Tibial nerve (tissue), 4 donors: ENCODE measurements at regions not wholly inside any gene's neighbourhood (a gene's known extent, or its start where the extent isn't known, plus 50 kb on each side); places are given as distances from the start of the nearest gene placed in this dataset.
A peak's percentile ranks its signal among the peaks of the same experiment; 100 is the strongest.

Source experiments
- DNase-seq, 2 donors: peaks; one replicate each; pipeline ENCODE4 v3.0.0-alpha.2; 2019; ENCODE audit warnings: low spot score in 2 of 2
- H3K27ac ChIP-seq, 4 donors: fragments of 200-600 bp; sonication (generic) in 3 of 4; one replicate each; pipeline ENCODE4 v1.5.1; 2017 to 2019; ENCODE audit warnings: mild to moderate bottlenecking in 1 of 4
- H3K27me3 ChIP-seq, 2 donors: fragments of 200-600 bp; sonication (generic) in 1 of 2; one replicate each; pipeline versions ENCODE4 v1.5.1 to v1.6.0; 2017 to 2019
- H3K36me3 ChIP-seq, 3 donors: fragments of 200-600 bp; sonication (generic); one replicate each; pipeline ENCODE4 v1.5.1; 2018 to 2019
- H3K4me1 ChIP-seq, 4 donors: fragments of 200-600 bp; sonication (generic) in 3 of 4; one replicate each; pipeline ENCODE4 v1.5.1; 2017 to 2019
- H3K4me3 ChIP-seq, 4 donors: fragments of 200-600 bp; sonication (generic) in 3 of 4; one replicate each; pipeline ENCODE4 v1.5.1; 2017 to 2019; ENCODE audit warnings: mild to moderate bottlenecking in 1 of 4, moderate library complexity in 1 of 4
- H3K9me3 ChIP-seq, 4 donors: fragments of 200-600 bp; sonication (generic) in 3 of 4; one replicate each; pipeline ENCODE4 v1.5.1; 2017 to 2019
- CTCF ChIP-seq, 5 experiments: fragments of 200-600 bp in 3 of 5; fragments of 450-650 bp in 2 of 5; sonication (generic) in 3 of 5; IDR thresholded peaks; one replicate each; pipeline ENCODE4 v1.5.1; 2016 to 2019; ENCODE audit warnings: antibody characterized with exemption in 5 of 5, mild to moderate bottlenecking in 3 of 5, moderate library complexity in 2 of 5
- EP300 ChIP-seq, 2 donors: sonication (generic); formaldehyde crosslinking; IDR thresholded peaks; one replicate each; pipeline ENCODE4 v1.6.1; 2017; ENCODE audit warnings: antibody characterized with exemption in 2 of 2, mild to moderate bottlenecking in 1 of 2
- POLR2A ChIP-seq, 2 donors: fragments of 450-650 bp; IDR thresholded peaks; one replicate each; pipeline ENCODE4 v1.6.1; 2017; ENCODE audit warnings: antibody characterized with exemption in 2 of 2, mild to moderate bottlenecking in 2 of 2, moderate library complexity in 2 of 2
- WGBS, 2 donors: methylation state at CpG; one replicate each; pipeline ENCODE4 v1.1.5; 2018; 5-methylcytosine and 5-hydroxymethylcytosine counted together

GRCh38 chr5:142397178-142397577, 72.4 kb upstream of the SPRY4 start:
- TF ChIP-seq EP300 (IDR thresholded peaks at IDR 0.05): no peak
- TF ChIP-seq POLR2A (IDR thresholded peaks at IDR 0.05): no peak
- no peak for TF ChIP-seq CTCF (IDR thresholded peaks at IDR 0.05)
- WGBS, 2 donors: 93 to 95% methylated on average over 3 of the region's 3 CpGs
- no peaks in the 10 kb centered on the region for H3K36me3 ChIP-seq

DNA sequence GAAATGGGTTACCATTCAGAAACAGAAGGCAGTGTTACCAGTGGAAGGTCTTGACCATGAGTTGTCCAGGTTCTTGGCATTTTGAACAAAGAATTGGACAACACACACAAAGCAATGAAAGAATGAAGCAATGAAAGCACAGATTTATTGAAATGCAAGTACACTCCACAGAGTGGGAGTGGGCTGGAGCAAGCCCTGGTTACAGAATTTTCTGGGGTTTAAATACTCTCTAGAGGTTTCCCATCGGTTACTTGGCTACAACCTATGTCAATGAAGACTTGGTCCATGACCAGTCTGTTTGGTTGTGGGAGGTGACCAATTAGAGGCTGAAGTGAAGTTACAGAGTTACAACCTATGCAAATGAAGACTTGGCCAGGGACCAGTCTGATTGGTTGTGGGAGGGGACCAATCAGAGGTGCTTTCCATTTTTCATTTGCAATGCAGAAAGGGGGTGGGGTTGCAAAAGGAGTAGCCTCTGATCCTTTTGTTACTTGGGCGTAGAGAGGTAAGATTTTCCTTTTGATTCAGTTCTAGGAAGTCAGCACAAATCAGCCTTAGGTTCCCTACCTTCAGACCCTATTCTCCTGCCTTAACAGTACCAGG, 71.7 kb upstream of the SPRY4 start:
- H3K4me1 ChIP-seq: no peaks in the 10 kb centered on the region
- no peaks in the 10 kb centered on the region for H3K36me3 ChIP-seq
- H3K27me3 ChIP-seq: no peaks in the 10 kb centered on the region
- TF ChIP-seq POLR2A (IDR thresholded peaks at IDR 0.05): no peak
- TF ChIP-seq CTCF (IDR thresholded peaks at IDR 0.05): no peak
- TF ChIP-seq EP300 (IDR thresholded peaks at IDR 0.05): no peak
- DNase-seq: no peak
- peaks cover 0 to 18% (median 0%) of the 10 kb centered on the region in 4 donors for H3K9me3 ChIP-seq
- H3K27ac ChIP-seq: no peak overlapping the region
- 91 to 93% methylated on average over 2 of the region's 2 CpGs for WGBS, 2 donors
- H3K4me3 ChIP-seq: no peak overlapping the region

More at GRCh38 chr5:142397178-142397577, 72.4 kb upstream of the SPRY4 start:
- Histone ChIP-seq H3K9me3 (peaks cover 0 to 18% (median 0%) of the 10 kb centered on the region in 4 donors), H3K4me1 (no peaks in the 10 kb centered on the region), H3K27me3 (no peaks in the 10 kb centered on the region), H3K27ac (no peak overlapping the region), H3K4me3 (no peak overlapping the region)
- no peak for DNase-seq

- 88 to 91% methylated on average over 4 of the region's 4 CpGs for WGBS, 2 donors
- peaks cover 0 to 18% (median 0%) of the 10 kb centered on the region in 4 donors for H3K9me3 ChIP-seq
- TF ChIP-seq CTCF (IDR thresholded peaks at IDR 0.05): no peak
- TF ChIP-seq POLR2A (IDR thresholded peaks at IDR 0.05): no peak
- TF ChIP-seq EP300 (IDR thresholded peaks at IDR 0.05): no peak
- peaks cover 0 to 3% (median under 1%) of the 10 kb centered on the region in 4 donors for H3K4me1 ChIP-seq
- H3K27me3 ChIP-seq: no peaks in the 10 kb centered on the region
- H3K36me3 ChIP-seq: no peaks in the 10 kb centered on the region
- no peak for DNase-seq
- no peak overlapping the region for H3K27ac ChIP-seq
- H3K4me3 ChIP-seq: no peak overlapping the region
Measured at GRCh38 chr5:142395334-142395733, 70.5 kb upstream of the SPRY4 start.

DNA sequence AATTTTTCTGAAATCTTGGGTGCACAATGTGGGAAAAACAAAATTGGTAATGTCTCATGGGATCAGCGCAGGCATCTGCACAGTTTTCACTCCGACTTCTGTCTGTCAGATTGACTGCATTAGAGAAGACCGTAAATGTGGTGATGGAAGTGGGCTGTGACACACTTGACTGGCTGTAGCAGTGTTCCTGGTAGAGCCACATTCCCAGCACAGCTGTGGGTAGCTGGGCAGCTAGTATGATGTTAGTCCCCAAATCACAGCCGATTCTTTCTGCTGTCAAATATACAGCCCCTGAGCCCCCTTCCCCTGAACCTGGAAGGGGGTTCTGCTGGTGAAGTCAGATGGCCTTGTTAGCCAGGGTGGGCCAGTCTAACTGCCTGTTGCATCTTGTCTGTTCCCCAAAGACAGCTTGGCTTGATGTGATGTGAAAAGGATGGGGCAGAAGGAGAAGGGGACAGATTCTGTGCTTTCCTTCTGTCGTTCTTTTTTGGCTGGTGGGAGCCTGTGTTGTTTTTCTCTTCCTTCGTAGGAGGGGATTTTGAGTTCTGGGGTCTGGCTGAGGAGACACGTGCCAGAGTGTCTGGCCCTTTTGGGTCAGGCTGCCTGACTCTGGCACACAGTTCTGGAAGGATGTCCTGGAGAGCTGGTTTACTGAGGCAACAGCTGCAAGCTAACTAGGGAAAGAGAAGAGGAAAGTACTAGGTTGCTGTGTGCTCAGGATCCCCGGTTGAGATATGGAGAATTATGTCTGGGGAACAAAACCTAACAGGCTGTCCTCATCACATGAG, 66.4 kb upstream of the SPRY4 start:
- no peak for DNase-seq
- Histone ChIP-seq H3K9me3 (peaks cover 0 to 9% (median 0%) of the 10 kb centered on the region in 4 donors), H3K36me3 (no peaks in the 10 kb centered on the region), H3K4me1 (peaks cover 0 to 24% (median 3%) of the 10 kb centered on the region in 4 donors), H3K27ac (no peak overlapping the region), H3K27me3 (no peaks in the 10 kb centered on the region), H3K4me3 (no peak overlapping the region)
- TF ChIP-seq POLR2A (IDR thresholded peaks at IDR 0.05) (no peak), EP300 (IDR thresholded peaks at IDR 0.05) (no peak), CTCF (IDR thresholded peaks at IDR 0.05) (no peak)
- WGBS, 2 donors: 64 to 68% methylated on average over 8 of the region's 8 CpGs

GRCh38 chr5:142390334-142390733, 65.5 kb upstream of the SPRY4 start:
- Histone ChIP-seq H3K9me3 (no peaks in the 10 kb centered on the region), H3K27me3 (no peaks in the 10 kb centered on the region), H3K4me3 (no peak overlapping the region), H3K36me3 (no peaks in the 10 kb centered on the region), H3K4me1 (peaks cover 0 to 26% (median 3%) of the 10 kb centered on the region in 4 donors), H3K27ac (peak overlapping the region in 1 of 4 donors; percentile 17)
- TF ChIP-seq CTCF (IDR thresholded peaks at IDR 0.05): no peak
- TF ChIP-seq POLR2A (IDR thresholded peaks at IDR 0.05): no peak
- TF ChIP-seq EP300 (IDR thresholded peaks at IDR 0.05): no peak
- WGBS, 2 donors: 26 to 27% methylated on average over 3 of the region's 3 CpGs
- no peak for DNase-seq
